ENCODE measurements at regions not wholly inside any gene's neighbourhood (a gene's known extent, or its start where the extent isn't known, plus 50 kb on each side); places are given as distances from the start of the nearest gene placed in this dataset.

- TF ChIP-seq POLR2A (IDR thresholded peaks at IDR 0.05) = no peak
- no peak for TF ChIP-seq CTCF (IDR thresholded peaks at IDR 0.05)
Observed at GRCh38 chr1:173418107-173418985, 58.8 kb upstream of the PRDX6 start.
